Sigmoid colon (tissue), 4 donors: ENCODE measurements at regions not wholly inside any gene's neighbourhood (a gene's known extent, or its start where the extent isn't known, plus 50 kb on each side); places are given as distances from the start of the nearest gene placed in this dataset.

Experiments
- CTCF ChIP-seq, 4 experiments: fragments of 450-650 bp in 3 of 4; fragments of 200-600 bp in 1 of 4; IDR thresholded peaks; one replicate each; pipeline ENCODE4 v1.5.1; 2016 to 2019; ENCODE audit warnings: antibody characterized with exemption in 4 of 4, mild to moderate bottlenecking in 3 of 4, moderate library complexity in 2 of 4
- EP300 ChIP-seq, 4 donors: sonication (generic); formaldehyde crosslinking; IDR thresholded peaks; one replicate each; pipeline ENCODE4 v1.6.1; 2017; ENCODE audit warnings: antibody characterized with exemption in 4 of 4
- POLR2A ChIP-seq, 2 donors: fragments of 450-650 bp; IDR thresholded peaks; one replicate each; pipeline ENCODE4 v1.6.1; 2016; ENCODE audit warnings: antibody characterized with exemption in 2 of 2, mild to moderate bottlenecking in 2 of 2, moderate library complexity in 2 of 2
- POLR2AphosphoS5 ChIP-seq, 4 donors: sonication (generic); formaldehyde crosslinking; IDR thresholded peaks; one replicate each; pipeline ENCODE4 v1.6.1; 2017; ENCODE audit warnings: antibody characterized with exemption in 4 of 4

GRCh38 chr21:31493350-31493880 is 149.4 kb upstream of the TIAM1 start:
- TF ChIP-seq CTCF (IDR thresholded peaks at IDR 0.05) (no peak), POLR2AphosphoS5 (IDR thresholded peaks at IDR 0.05) (no peak), POLR2A (IDR thresholded peaks at IDR 0.05) (no peak), EP300 (IDR thresholded peaks at IDR 0.05) (no peak)
